Endothelial cell (in vitro differentiated cells): ENCODE measurements at regions not wholly inside any gene's neighbourhood (a gene's known extent, or its start where the extent isn't known, plus 50 kb on each side); places are given as distances from the start of the nearest gene placed in this dataset.

Experiments
- DNase-seq: peaks from one replicate; pipeline ENCODE4 v3.0.0; 2021; ENCODE audit warnings: low spot score
- H3K27ac Mint-ChIP-seq: one replicate; pipeline ENCODE4 v1.8.0; 2021; ENCODE audit warnings: mixed read lengths, inconsistent platforms; ENCODE audit not compliant: unreplicated experiment
- H3K27me3 Mint-ChIP-seq: one replicate; pipeline ENCODE4 v1.8.0; 2021; ENCODE audit warnings: mild to moderate bottlenecking, moderate library complexity, mixed read lengths, inconsistent platforms; ENCODE audit not compliant: unreplicated experiment
- H3K36me3 Mint-ChIP-seq: one replicate; pipeline ENCODE4 v1.8.0; 2021; ENCODE audit warnings: mild to moderate bottlenecking, low read depth, mixed read lengths, inconsistent platforms; ENCODE audit not compliant: unreplicated experiment
- H3K4me1 Mint-ChIP-seq: one replicate; pipeline ENCODE4 v1.8.0; 2021; ENCODE audit warnings: mild to moderate bottlenecking, mixed read lengths, inconsistent platforms; ENCODE audit not compliant: unreplicated experiment
- H3K4me3 Mint-ChIP-seq: one replicate; pipeline ENCODE4 v1.8.0; 2021; ENCODE audit warnings: mild to moderate bottlenecking, mixed read lengths, inconsistent platforms; ENCODE audit not compliant: unreplicated experiment
- H3K9me3 Mint-ChIP-seq: one replicate; pipeline ENCODE4 v1.8.0; 2021; ENCODE audit warnings: mixed read lengths, inconsistent platforms; ENCODE audit not compliant: unreplicated experiment
- TF ChIP-seq, protein P1 (sequence below): fragments of 200-600 bp; sonication (generic); IDR thresholded peaks from one replicate; pipeline ENCODE4 v1.5.0; 2021; ENCODE audit warnings: antibody characterized with exemption; ENCODE audit not compliant: unreplicated experiment

DNA sequence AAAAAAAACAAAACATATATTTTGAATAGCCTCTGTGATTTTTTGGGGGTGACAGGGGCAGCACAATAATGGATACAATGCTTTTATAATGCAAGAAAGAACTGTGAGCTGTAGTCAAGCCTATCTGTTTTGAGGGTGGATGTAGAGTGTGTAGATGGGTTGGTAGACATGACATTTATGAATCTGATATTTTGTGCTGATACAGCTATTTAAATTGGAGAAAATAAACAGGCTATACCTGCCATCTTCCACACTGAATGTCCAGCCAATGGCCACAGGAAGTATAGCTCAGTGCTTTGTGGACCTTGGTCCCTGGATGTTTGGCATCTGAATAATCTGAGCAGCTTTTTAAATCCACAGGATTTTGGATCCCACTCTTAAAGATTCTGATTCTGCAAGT lies 175.0 kb downstream of the NEDD1 start:
- Mint-ChIP-seq H3K4me1 (no peaks in the 10 kb centered on the region), H3K27ac (no peak overlapping the region), H3K4me3 (no peak overlapping the region), H3K9me3 (no peaks in the 10 kb centered on the region), H3K36me3 (no peaks in the 10 kb centered on the region), H3K27me3 (peaks cover 2% of the 10 kb centered on the region)
- TF ChIP-seq, protein P1, sequence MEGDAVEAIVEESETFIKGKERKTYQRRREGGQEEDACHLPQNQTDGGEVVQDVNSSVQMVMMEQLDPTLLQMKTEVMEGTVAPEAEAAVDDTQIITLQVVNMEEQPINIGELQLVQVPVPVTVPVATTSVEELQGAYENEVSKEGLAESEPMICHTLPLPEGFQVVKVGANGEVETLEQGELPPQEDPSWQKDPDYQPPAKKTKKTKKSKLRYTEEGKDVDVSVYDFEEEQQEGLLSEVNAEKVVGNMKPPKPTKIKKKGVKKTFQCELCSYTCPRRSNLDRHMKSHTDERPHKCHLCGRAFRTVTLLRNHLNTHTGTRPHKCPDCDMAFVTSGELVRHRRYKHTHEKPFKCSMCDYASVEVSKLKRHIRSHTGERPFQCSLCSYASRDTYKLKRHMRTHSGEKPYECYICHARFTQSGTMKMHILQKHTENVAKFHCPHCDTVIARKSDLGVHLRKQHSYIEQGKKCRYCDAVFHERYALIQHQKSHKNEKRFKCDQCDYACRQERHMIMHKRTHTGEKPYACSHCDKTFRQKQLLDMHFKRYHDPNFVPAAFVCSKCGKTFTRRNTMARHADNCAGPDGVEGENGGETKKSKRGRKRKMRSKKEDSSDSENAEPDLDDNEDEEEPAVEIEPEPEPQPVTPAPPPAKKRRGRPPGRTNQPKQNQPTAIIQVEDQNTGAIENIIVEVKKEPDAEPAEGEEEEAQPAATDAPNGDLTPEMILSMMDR: no peak
- no peak for DNase-seq

DNA sequence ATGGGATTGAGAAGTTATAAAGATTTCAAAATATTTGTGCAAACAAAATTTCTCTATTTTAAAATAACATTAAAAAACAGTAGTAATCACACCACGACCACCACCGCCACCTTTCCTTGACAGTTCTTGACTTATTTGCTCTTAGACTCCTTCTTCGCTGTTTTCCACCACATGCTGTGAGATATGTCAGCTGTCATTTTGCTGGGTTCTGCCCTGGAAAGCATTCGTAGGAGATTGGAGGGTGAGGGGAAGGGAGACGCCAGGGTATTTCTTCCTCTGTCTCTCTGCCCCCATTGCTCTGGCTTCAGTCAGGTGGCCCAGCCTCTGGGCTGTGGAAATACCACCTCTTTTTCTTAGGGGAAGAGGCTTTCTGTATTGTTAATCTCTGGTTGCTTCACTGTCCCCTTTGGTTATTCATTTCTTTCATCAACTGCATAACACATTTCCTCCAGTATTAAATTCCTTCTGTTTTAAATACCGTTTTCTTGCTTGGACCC lies 186.2 kb downstream of the NEDD1 start:
- no peaks in the 10 kb centered on the region for H3K27me3 Mint-ChIP-seq
- H3K36me3 Mint-ChIP-seq: no peaks in the 10 kb centered on the region
- no peak for DNase-seq
- TF ChIP-seq, protein P1: no peak
- no peak overlapping the region for H3K27ac Mint-ChIP-seq
- no peaks in the 10 kb centered on the region for H3K4me1 Mint-ChIP-seq
- no peaks in the 10 kb centered on the region for H3K9me3 Mint-ChIP-seq
- H3K4me3 Mint-ChIP-seq: no peak overlapping the region

DNA sequence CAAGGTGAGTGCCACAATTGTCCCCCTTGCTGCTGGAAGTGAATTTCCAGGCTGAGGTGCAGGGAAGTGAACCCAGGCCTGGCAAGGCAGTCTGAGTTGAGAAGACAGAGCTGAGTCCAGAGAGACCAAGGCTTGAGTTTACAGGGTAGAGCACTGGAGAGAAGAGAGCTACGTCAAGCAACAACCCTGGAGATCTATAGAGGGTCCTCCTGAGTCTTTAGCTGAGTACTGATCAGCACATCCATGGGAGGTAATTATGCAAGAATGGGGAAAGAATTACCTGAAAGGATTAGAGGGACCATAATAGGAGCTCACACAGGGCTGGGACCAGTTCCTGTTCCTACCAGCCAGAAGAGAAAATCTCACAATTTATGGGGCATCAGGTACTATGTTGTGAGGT lies 190.7 kb downstream of the NEDD1 start:
- Mint-ChIP-seq H3K36me3 (no peaks in the 10 kb centered on the region), H3K4me1 (no peaks in the 10 kb centered on the region)

DNA sequence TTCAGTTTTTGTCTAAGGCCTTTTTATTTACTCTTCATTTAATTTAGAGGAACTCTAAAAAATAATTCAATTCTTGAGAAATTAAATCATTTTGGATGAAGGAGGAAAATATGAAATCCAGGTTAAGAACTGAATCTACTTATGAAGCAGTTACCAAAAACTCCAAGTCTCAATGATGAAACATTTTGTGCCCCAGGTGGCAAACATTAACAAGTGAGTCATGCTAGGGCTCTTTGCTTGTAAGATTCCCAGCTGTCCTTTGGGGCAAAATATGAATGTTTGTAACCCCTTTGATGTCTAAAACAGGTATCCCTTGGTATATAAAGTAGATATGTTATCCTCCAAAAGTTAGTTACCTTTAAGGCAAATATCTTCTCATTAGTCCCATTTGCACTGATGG lies 202.4 kb downstream of the NEDD1 start:
- H3K36me3 Mint-ChIP-seq: peaks cover 5% of the 10 kb centered on the region
- no peak for DNase-seq
- peaks cover 3% of the 10 kb centered on the region for H3K4me1 Mint-ChIP-seq
- H3K4me3 Mint-ChIP-seq: no peak overlapping the region
- TF ChIP-seq, protein P1: no peak
- no peaks in the 10 kb centered on the region for H3K9me3 Mint-ChIP-seq
- peaks cover 1% of the 10 kb centered on the region for H3K27me3 Mint-ChIP-seq
- H3K27ac Mint-ChIP-seq: no peak overlapping the region

More for the DNA sequence above, 190.7 kb downstream of the NEDD1 start:
- DNase-seq: no peak
- H3K27me3 Mint-ChIP-seq: no peaks in the 10 kb centered on the region
- H3K4me3 Mint-ChIP-seq: no peak overlapping the region
- H3K27ac Mint-ChIP-seq: no peak overlapping the region
- TF ChIP-seq, protein P1: no peak
- peaks cover 4% of the 10 kb centered on the region for H3K9me3 Mint-ChIP-seq

DNA sequence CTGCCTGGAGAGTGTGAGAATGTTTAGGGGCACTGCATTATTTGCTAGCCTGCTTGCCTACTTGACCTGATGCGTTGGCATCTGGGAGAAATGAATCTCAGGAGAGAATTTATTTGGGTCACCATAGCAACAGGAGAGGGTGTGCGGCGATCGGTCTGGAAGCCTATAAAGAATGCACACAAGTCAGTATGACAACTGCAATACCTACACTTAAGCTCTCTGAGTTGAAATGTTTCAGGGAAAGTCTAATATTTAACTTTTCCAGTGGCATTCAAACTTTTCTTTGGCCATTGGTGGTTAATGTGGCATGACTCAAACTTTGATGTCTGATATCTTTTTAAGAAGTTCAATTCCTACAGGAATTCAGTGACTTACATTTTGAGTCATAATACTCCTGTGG lies 205.1 kb downstream of the NEDD1 start:
- H3K4me1 Mint-ChIP-seq: peaks cover 3% of the 10 kb centered on the region
- no peak for DNase-seq
- peaks cover 1% of the 10 kb centered on the region for H3K27me3 Mint-ChIP-seq
- TF ChIP-seq, protein P1: no peak
- no peak overlapping the region for H3K27ac Mint-ChIP-seq
- no peaks in the 10 kb centered on the region for H3K9me3 Mint-ChIP-seq
- no peaks in the 10 kb centered on the region for H3K36me3 Mint-ChIP-seq
- H3K4me3 Mint-ChIP-seq: no peak overlapping the region
